Activated naive CD4-positive, alpha-beta T cell treated with Interleukin-2 at 50 U/mL for 16 hours (primary cell): ENCODE measurements at regions not wholly inside any gene's neighbourhood (a gene's known extent, or its start where the extent isn't known, plus 50 kb on each side); places are given as distances from the start of the nearest gene placed in this dataset.
"Not testable (repeated sequence)": the region's sequence is repeated elsewhere in the genome, so short reads cannot be mapped to it uniquely, and the experiment has no call there.

Experiments used
- DNase-seq: peaks from one replicate; pipeline ENCODE4 v3.0.0-alpha.2; 2020

- DNase-seq = no peak
Measured at GRCh38 chr6:56799989-56800388, 154.9 kb upstream of the BEND6 start.

GRCh38 chr6:56798163-56798562 lies 155.5 kb upstream of the DST start:
- no peak for DNase-seq

GRCh38 chr6:56796196-56796532 lies 153.5 kb upstream of the DST start:
- no peak for DNase-seq

- DNase-seq = no peak
Measured at GRCh38 chr6:56795466-56796195, 152.9 kb upstream of the DST start.

GRCh38 chr6:56794421-56794820 lies 151.7 kb upstream of the DST start:
- no peak for DNase-seq

GRCh38 chr6:56793938-56794337 lies 151.2 kb upstream of the DST start:
- DNase-seq = no peak

- DNase-seq = no peak
Measured at GRCh38 chr6:56790414-56790813, 147.7 kb upstream of the DST start.

GRCh38 chr6:56789879-56790278 lies 147.2 kb upstream of the DST start:
- no peak for DNase-seq

- DNase-seq = no peak
Measured at GRCh38 chr6:56789342-56789741, 146.7 kb upstream of the DST start.

GRCh38 chr6:56787209-56787608 lies 144.5 kb upstream of the DST start:
- DNase-seq = no peak

- DNase-seq = no peak
Measured at GRCh38 chr6:56786256-56786655, 143.6 kb upstream of the DST start.

GRCh38 chr6:56785536-56785935 lies 142.8 kb upstream of the DST start:
- not testable (repeated sequence) for DNase-seq

- DNase-seq = not testable (repeated sequence)
Measured at GRCh38 chr6:56780109-56780508, 137.4 kb upstream of the DST start.

- DNase-seq = not testable (repeated sequence)
Measured at GRCh38 chr6:56778503-56778902, 135.8 kb upstream of the DST start.

GRCh38 chr6:56775498-56776166 lies 132.9 kb upstream of the DST start:
- no peak for DNase-seq

- DNase-seq = no peak
Measured at GRCh38 chr6:56772737-56773184, 130.1 kb upstream of the DST start.

- DNase-seq = no peak
Measured at GRCh38 chr6:56771929-56772607, 129.4 kb upstream of the DST start.

GRCh38 chr6:56771189-56771588 lies 128.5 kb upstream of the DST start:
- DNase-seq = no peak

GRCh38 chr6:56770011-56770520 lies 127.4 kb upstream of the DST start:
- DNase-seq = no peak

- no peak for DNase-seq
Measured at GRCh38 chr6:56767892-56768531, 125.3 kb upstream of the DST start.

- no peak for DNase-seq
Measured at GRCh38 chr6:56767435-56767834, 124.7 kb upstream of the DST start.

- DNase-seq = no peak
Measured at GRCh38 chr6:56766806-56767178, 124.1 kb upstream of the DST start.

- DNase-seq = no peak
Measured at GRCh38 chr6:56766139-56766805, 123.6 kb upstream of the DST start.
